HG02852 (cell line): ENCODE measurements at regions not wholly inside any gene's neighbourhood (a gene's known extent, or its start where the extent isn't known, plus 50 kb on each side); places are given as distances from the start of the nearest gene placed in this dataset.
"Not testable (repeated sequence)": the region's sequence is repeated elsewhere in the genome, so short reads cannot be mapped to it uniquely, and the experiment has no call there.

Experiments used
- ATAC-seq: cut with Tn5 transposase; IDR thresholded peaks from one replicate; pipeline ENCODE4 v1.9.1; 2021; ENCODE audit warnings: mild to moderate bottlenecking, moderate library complexity; ENCODE audit not compliant: unreplicated experiment

GRCh38 chr1:232422898-232423297 lies 207.0 kb downstream of the SIPA1L2 start:
- ATAC-seq = no peak

- ATAC-seq = no peak
These were observed 207.8 kb downstream of the SIPA1L2 start for GRCh38 chr1:232422098-232422497.

GRCh38 chr1:232421143-232421796 lies 208.7 kb downstream of the SIPA1L2 start:
- ATAC-seq = no peak

DNA sequence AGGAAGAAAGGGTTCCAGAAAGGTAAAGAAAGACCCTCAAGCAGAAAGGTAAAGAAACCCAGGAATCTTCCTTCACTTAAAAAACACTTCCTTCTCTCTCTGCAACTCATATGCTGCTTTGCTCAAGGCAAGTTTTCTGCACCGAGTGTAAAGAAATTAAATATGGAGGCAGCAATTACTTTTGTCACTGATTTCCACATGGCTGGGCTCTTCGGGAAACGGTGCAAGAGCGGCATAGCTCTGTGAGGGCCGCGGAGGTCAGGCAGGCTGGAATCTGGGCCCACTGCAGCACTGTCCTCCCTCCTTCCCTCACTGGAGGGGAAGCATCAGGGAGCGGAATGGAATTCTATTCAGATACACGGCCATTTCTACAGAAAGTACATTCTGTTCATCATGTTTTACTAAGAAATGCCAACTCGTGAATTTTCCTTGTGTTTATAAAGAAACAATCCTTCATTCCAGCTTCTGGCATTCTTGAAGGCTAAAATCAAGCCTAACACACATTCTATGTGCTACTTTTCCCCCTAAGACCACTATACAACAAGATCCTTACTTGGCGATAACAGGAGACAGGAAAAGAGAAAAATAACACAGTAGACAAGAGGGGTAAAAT lies 212.2 kb downstream of the SIPA1L2 start:
- ATAC-seq = no peak

GRCh38 chr1:232416026-232416568 lies 213.8 kb downstream of the SIPA1L2 start:
- ATAC-seq = no peak

- not testable (repeated sequence) for ATAC-seq
These were observed 214.5 kb downstream of the SIPA1L2 start for GRCh38 chr1:232415481-232415880.

- ATAC-seq = no peak
These were observed 215.8 kb downstream of the SIPA1L2 start for GRCh38 chr1:232414100-232414499.

DNA sequence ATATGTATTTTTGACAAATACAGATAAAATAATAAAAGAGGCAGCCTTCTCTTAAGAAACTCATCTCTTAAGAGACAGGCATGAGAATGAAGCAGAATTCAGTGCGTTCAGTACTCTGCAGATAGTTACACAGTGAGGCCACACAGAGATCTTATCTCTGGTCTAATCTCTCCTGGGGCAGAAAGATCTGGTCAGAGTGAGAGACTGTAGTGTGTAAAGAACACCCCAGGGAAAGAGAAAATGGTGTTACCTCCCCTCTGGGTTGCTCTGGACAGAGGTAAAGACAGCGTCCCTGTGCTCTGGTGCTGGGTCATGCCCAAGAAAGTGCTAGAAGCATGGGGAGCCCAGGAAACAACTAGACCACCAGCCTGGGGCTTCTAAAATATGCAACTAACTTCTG lies 216.3 kb downstream of the SIPA1L2 start:
- ATAC-seq = no peak

DNA sequence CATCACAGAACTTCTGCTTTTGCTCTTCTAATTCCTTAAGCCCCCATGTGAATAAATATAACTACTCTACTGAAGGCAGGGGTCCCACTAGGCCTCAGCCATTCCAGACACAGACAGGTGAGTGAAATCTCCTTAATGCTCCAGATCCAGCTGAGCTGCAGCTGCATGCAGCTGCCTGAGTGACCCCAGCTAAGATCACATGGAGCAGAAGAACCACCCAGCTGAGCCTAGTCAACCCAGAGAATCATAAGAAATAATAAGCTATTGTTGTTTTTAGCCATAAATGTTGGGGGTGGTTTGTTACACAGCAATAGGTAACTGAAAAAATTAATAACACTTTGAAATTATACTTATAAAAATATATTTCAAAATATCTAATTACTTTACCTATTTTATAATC lies 220.3 kb downstream of the SIPA1L2 start:
- no peak for ATAC-seq

DNA sequence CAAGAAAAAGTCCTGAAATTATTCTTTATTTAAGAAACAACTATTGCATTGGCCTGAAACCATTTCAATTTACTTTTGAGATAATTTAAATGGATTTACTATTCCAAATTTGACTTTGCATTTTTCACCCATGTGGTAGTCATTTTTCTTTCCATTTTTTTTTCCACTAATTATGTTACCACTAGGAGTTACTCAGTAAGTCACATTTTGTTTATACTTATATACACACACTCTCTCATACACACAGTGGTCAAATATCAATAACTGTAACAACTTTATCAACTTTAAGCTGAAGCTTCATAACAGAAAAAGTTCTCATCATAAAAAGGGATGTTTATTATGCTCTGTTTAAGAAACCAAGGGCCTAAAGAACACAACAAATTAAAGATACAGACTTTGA lies 222.8 kb downstream of the SIPA1L2 start:
- no peak for ATAC-seq

- no peak for ATAC-seq
These were observed 224.2 kb downstream of the SIPA1L2 start for GRCh38 chr1:232405781-232406180.

GRCh38 chr1:232404981-232405731 lies 224.8 kb downstream of the SIPA1L2 start:
- ATAC-seq = no peak

GRCh38 chr1:232404227-232404626 lies 225.7 kb downstream of the SIPA1L2 start:
- no peak for ATAC-seq

- ATAC-seq = no peak
These were observed 226.8 kb downstream of the SIPA1L2 start for GRCh38 chr1:232403017-232403714.

GRCh38 chr1:232398823-232399222 lies 231.1 kb downstream of the SIPA1L2 start:
- no peak for ATAC-seq

- ATAC-seq = no peak
These were observed 236.3 kb downstream of the SIPA1L2 start for GRCh38 chr1:232393444-232394146.

GRCh38 chr1:232393010-232393409 lies 236.9 kb downstream of the SIPA1L2 start:
- no peak for ATAC-seq

GRCh38 chr1:232390590-232390989 lies 239.3 kb downstream of the SIPA1L2 start:
- no peak for ATAC-seq

- no peak for ATAC-seq
These were observed 240.2 kb downstream of the SIPA1L2 start for GRCh38 chr1:232389744-232390143.

DNA sequence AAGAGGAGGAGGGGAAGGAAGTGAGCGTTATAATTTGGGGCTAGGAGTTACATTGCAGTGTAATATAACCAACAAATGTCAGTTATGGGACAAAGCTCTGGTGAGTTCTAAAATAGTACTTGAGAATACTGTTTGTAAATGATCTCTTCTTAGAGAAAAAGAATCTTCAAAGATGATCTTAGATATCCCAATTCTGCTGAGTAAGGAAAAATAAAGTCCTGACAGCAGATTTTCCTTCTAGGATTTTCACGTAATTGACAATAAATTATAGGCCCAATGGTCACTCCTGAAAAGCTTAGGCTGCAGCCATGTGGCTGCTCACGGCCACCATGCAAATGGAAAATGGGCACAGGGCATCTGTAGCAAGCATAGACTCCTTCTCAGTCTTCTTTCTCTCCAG lies 241.6 kb downstream of the SIPA1L2 start:
- no peak for ATAC-seq
